ENCODE measurements at regions not wholly inside any gene's neighbourhood (a gene's known extent, or its start where the extent isn't known, plus 50 kb on each side); places are given as distances from the start of the nearest gene placed in this dataset.

- TF ChIP-seq POLR2A (IDR thresholded peaks at IDR 0.05) = no peak
- TF ChIP-seq CTCF (IDR thresholded peaks at IDR 0.05) = no peak
Observed at GRCh38 chr3:104245261-104245660, 1121.4 kb upstream of the ALCAM start.
